DOHH2 (cell line): ENCODE measurements at regions not wholly inside any gene's neighbourhood (a gene's known extent, or its start where the extent isn't known, plus 50 kb on each side); places are given as distances from the start of the nearest gene placed in this dataset.

Experiments
- H3F3A ChIP-seq: fragments of 200-600 bp; sonication (generic), shearing (Covaris generic); 2 replicates; pipeline ENCODE4 v1.6.0; 2016; ENCODE audit warnings: antibody characterized with exemption, mild to moderate bottlenecking; ENCODE audit not compliant: control insufficient read depth, insufficient read depth
- H3K27ac ChIP-seq: fragments of 200-600 bp; sonication (generic); 2 replicates; pipeline ENCODE4 v1.5.1; 2014; ENCODE audit warnings: low read depth, mild to moderate bottlenecking, low read length, moderate library complexity
- H3K27me3 ChIP-seq: fragments of 200-600 bp; sonication (generic); 2 replicates; pipeline ENCODE4 v1.6.1; 2014; ENCODE audit warnings: mild to moderate bottlenecking, low read length, mixed read lengths; ENCODE audit not compliant: control insufficient read depth
- H3K36me3 ChIP-seq: fragments of 200-600 bp; sonication (generic); 2 replicates; pipeline ENCODE4 v1.6.1; 2014; ENCODE audit warnings: mild to moderate bottlenecking, low read length, moderate library complexity, mixed read lengths; ENCODE audit not compliant: control insufficient read depth
- H3K4me1 ChIP-seq: fragments of 200-600 bp; sonication (generic); 2 replicates; pipeline ENCODE4 v1.6.1; 2014; ENCODE audit warnings: mild to moderate bottlenecking, low read length, mixed read lengths; ENCODE audit not compliant: control insufficient read depth
- H3K4me2 ChIP-seq: fragments of 200-600 bp; sonication (generic); 2 replicates; pipeline ENCODE4 v1.6.0; 2014; ENCODE audit warnings: mild to moderate bottlenecking, low read length, moderate library complexity
- H3K4me3 ChIP-seq: fragments of 200-600 bp; sonication (generic); 2 replicates; pipeline ENCODE4 v1.5.1; 2014; ENCODE audit warnings: mild to moderate bottlenecking, low read length, mixed read lengths
- H3K79me2 ChIP-seq: fragments of 200-600 bp; sonication (generic); 2 replicates; pipeline ENCODE4 v1.6.1; 2014; ENCODE audit warnings: mild to moderate bottlenecking, low read length, mixed read lengths; ENCODE audit not compliant: control insufficient read depth
- H3K9me2 ChIP-seq: fragments of 200-600 bp; sonication (generic); replicated peaks from 2 replicates; pipeline ENCODE4 v1.6.1; 2014; ENCODE audit warnings: mild to moderate bottlenecking, low read length, mixed read lengths; ENCODE audit not compliant: control insufficient read depth
- H3K9me3 ChIP-seq: fragments of 200-600 bp; sonication (generic); 2 replicates; pipeline ENCODE4 v1.6.1; 2014; ENCODE audit warnings: antibody characterized with exemption, low read length, mixed read lengths; ENCODE audit not compliant: control insufficient read depth, insufficient read depth
- H4K20me1 ChIP-seq: fragments of 200-600 bp; sonication (generic); 2 replicates; pipeline ENCODE4 v1.6.0; 2014; ENCODE audit warnings: low read depth, mild to moderate bottlenecking, antibody characterized with exemption, low read length, moderate library complexity; ENCODE audit not compliant: control insufficient read depth, insufficient read depth
- CTCF ChIP-seq: fragments of 200-600 bp; sonication (generic); IDR thresholded peaks from one replicate; pipeline ENCODE4 v1.5.1; 2014; ENCODE audit warnings: antibody characterized with exemption, mild to moderate bottlenecking, low read depth, low read length; ENCODE audit not compliant: poor library complexity, severe bottlenecking
- EZH2phosphoT487 ChIP-seq: fragments of 200-600 bp; sonication (generic); IDR thresholded peaks from 2 replicates; pipeline ENCODE4 v1.6.1; 2017; ENCODE audit warnings: borderline replicate concordance, mild to moderate bottlenecking, antibody characterized with exemption, low read length, moderate library complexity, mixed read lengths

GRCh38 chr9:75422944-75423522, 334.7 kb downstream of the OSTF1 start:
- Histone ChIP-seq H3K36me3 (no peaks in the 10 kb centered on the region), H3K79me2 (no peaks in the 10 kb centered on the region), H3K27me3 (no peaks in the 10 kb centered on the region), H3K9me3 (no peaks in the 10 kb centered on the region), H3K27ac (no peak overlapping the region), H3K9me2 (no peaks in the 10 kb centered on the region), H3F3A (no peaks in the 10 kb centered on the region), H4K20me1 (no peaks in the 10 kb centered on the region), H3K4me1 (no peaks in the 10 kb centered on the region), H3K4me2 (no peak overlapping the region), H3K4me3 (no peak overlapping the region)
- no peak for TF ChIP-seq EZH2phosphoT487
- TF ChIP-seq CTCF = no peak

- no peaks in the 10 kb centered on the region for H3K9me3 ChIP-seq
- no peaks in the 10 kb centered on the region for H3F3A ChIP-seq
- no peak overlapping the region for H3K4me3 ChIP-seq
- no peaks in the 10 kb centered on the region for H3K4me1 ChIP-seq
- H3K27ac ChIP-seq = no peak overlapping the region
- H4K20me1 ChIP-seq = no peaks in the 10 kb centered on the region
- H3K27me3 ChIP-seq = no peaks in the 10 kb centered on the region
- no peak for TF ChIP-seq EZH2phosphoT487
- no peak for TF ChIP-seq CTCF
- H3K36me3 ChIP-seq = no peaks in the 10 kb centered on the region
- H3K4me2 ChIP-seq = no peak overlapping the region
- H3K79me2 ChIP-seq = no peaks in the 10 kb centered on the region
- no peaks in the 10 kb centered on the region for H3K9me2 ChIP-seq
These were observed 341.5 kb downstream of the OSTF1 start for GRCh38 chr9:75429531-75430475.

GRCh38 chr9:75431375-75431774, 343.1 kb downstream of the OSTF1 start:
- Histone ChIP-seq H3K79me2 (no peaks in the 10 kb centered on the region), H3K4me1 (no peaks in the 10 kb centered on the region), H3K4me2 (no peak overlapping the region), H4K20me1 (no peaks in the 10 kb centered on the region), H3K27ac (no peak overlapping the region), H3K9me2 (no peaks in the 10 kb centered on the region), H3K4me3 (no peak overlapping the region), H3F3A (no peaks in the 10 kb centered on the region), H3K27me3 (no peaks in the 10 kb centered on the region), H3K36me3 (no peaks in the 10 kb centered on the region), H3K9me3 (no peaks in the 10 kb centered on the region)
- no peak for TF ChIP-seq CTCF
- no peak for TF ChIP-seq EZH2phosphoT487
